Breast epithelium (tissue), 3 donors: ENCODE measurements at regions not wholly inside any gene's neighbourhood (a gene's known extent, or its start where the extent isn't known, plus 50 kb on each side); places are given as distances from the start of the nearest gene placed in this dataset.

ENCODE experiments used
- POLR2A ChIP-seq: fragments of 450-650 bp; IDR thresholded peaks from one replicate; pipeline ENCODE4 v1.6.1; 2016; ENCODE audit warnings: antibody characterized with exemption, mild to moderate bottlenecking, moderate library complexity
- POLR2AphosphoS5 ChIP-seq, 3 donors: sonication (generic); formaldehyde crosslinking; IDR thresholded peaks; one replicate each; pipeline ENCODE4 v1.6.1; 2017; ENCODE audit warnings: antibody characterized with exemption in 3 of 3
- TF ChIP-seq, protein P1 (sequence below), 3 donors: fragments of 450-650 bp; IDR thresholded peaks; one replicate each; pipeline ENCODE4 v1.5.1; 2016 to 2017; ENCODE audit warnings: antibody characterized with exemption in 3 of 3, mild to moderate bottlenecking in 3 of 3, moderate library complexity in 3 of 3

DNA sequence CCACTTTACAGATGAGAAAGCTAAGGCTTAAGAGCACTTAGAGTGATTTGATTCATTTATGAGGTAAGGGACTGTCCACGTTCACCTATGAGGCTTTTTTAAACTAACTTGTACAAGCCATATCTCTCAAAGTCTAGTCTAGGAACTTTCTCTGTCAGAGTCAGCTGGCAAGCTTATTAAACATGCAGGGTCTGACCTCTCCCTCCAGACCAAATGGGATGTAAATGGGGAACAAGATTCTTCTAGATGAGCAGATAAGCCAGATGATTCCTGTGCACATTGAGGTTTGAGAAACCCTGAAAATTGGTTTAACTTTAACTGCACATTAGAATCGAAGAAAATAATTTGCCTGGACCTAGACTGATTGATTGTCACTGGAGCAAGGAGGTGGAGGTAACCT lies 160.0 kb upstream of the SPRY1 start:
- TF ChIP-seq, protein P1, sequence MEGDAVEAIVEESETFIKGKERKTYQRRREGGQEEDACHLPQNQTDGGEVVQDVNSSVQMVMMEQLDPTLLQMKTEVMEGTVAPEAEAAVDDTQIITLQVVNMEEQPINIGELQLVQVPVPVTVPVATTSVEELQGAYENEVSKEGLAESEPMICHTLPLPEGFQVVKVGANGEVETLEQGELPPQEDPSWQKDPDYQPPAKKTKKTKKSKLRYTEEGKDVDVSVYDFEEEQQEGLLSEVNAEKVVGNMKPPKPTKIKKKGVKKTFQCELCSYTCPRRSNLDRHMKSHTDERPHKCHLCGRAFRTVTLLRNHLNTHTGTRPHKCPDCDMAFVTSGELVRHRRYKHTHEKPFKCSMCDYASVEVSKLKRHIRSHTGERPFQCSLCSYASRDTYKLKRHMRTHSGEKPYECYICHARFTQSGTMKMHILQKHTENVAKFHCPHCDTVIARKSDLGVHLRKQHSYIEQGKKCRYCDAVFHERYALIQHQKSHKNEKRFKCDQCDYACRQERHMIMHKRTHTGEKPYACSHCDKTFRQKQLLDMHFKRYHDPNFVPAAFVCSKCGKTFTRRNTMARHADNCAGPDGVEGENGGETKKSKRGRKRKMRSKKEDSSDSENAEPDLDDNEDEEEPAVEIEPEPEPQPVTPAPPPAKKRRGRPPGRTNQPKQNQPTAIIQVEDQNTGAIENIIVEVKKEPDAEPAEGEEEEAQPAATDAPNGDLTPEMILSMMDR (IDR thresholded peaks at IDR 0.05) = no peak
- TF ChIP-seq POLR2A (no peak), POLR2AphosphoS5 (IDR thresholded peaks at IDR 0.05) (no peak)
